Loucy (cell line): ENCODE measurements at regions not wholly inside any gene's neighbourhood (a gene's known extent, or its start where the extent isn't known, plus 50 kb on each side); places are given as distances from the start of the nearest gene placed in this dataset.

Source experiments
- H2AFZ ChIP-seq: fragments of 200-600 bp; sonication (generic); 2 replicates; pipeline ENCODE4 v1.6.0; 2016; ENCODE audit warnings: antibody characterized with exemption, mild to moderate bottlenecking, low read length, moderate library complexity
- H3F3A ChIP-seq: fragments of 200-600 bp; 2 replicates; pipeline ENCODE4 v1.6.0; 2016; ENCODE audit warnings: antibody characterized with exemption, low read depth, mild to moderate bottlenecking
- H3K27me3 ChIP-seq: fragments of 200-600 bp; sonication (generic); 2 replicates; pipeline ENCODE4 v1.6.1; 2014; ENCODE audit warnings: low read length, mild to moderate bottlenecking; ENCODE audit not compliant: insufficient read depth, poor library complexity, severe bottlenecking
- H3K36me3 ChIP-seq: fragments of 200-600 bp; sonication (generic); 2 replicates; pipeline ENCODE4 v1.6.1; 2016; ENCODE audit warnings: low read length; ENCODE audit not compliant: insufficient read depth
- H3K4me1 ChIP-seq: fragments of 200-600 bp; sonication (generic); 2 replicates; pipeline ENCODE4 v1.5.1; 2014; ENCODE audit warnings: low read length, mild to moderate bottlenecking; ENCODE audit not compliant: insufficient read depth, poor library complexity, severe bottlenecking
- H3K4me2 ChIP-seq: fragments of 200-600 bp; sonication (generic); 2 replicates; pipeline ENCODE4 v1.6.0; 2014; ENCODE audit warnings: antibody characterized with exemption, low read length, low read depth, mild to moderate bottlenecking; ENCODE audit not compliant: poor library complexity, severe bottlenecking
- H3K4me3 ChIP-seq: fragments of 200-600 bp; sonication (generic); 2 replicates; pipeline ENCODE4 v1.5.1; 2014; ENCODE audit warnings: low read length, mild to moderate bottlenecking, mixed read lengths; ENCODE audit not compliant: poor library complexity, severe bottlenecking
- H3K79me2 ChIP-seq: fragments of 200-600 bp; sonication (generic); 2 replicates; pipeline ENCODE4 v1.6.1; 2014; ENCODE audit warnings: low read length; ENCODE audit not compliant: insufficient read depth
- H3K9ac ChIP-seq: fragments of 200-600 bp; sonication (generic); 2 replicates; pipeline ENCODE4 v1.6.0; 2014; ENCODE audit warnings: mild to moderate bottlenecking, low read depth, low read length, moderate library complexity; ENCODE audit not compliant: poor library complexity, severe bottlenecking
- H3K9me2 ChIP-seq: fragments of 200-600 bp; sonication (generic); replicated peaks from 2 replicates; pipeline ENCODE4 v1.6.1; 2016; ENCODE audit warnings: low read depth, low read length, mixed read lengths
- H3K9me3 ChIP-seq: fragments of 200-600 bp; sonication (generic); 2 replicates; pipeline ENCODE4 v1.6.1; 2014; ENCODE audit warnings: mild to moderate bottlenecking, antibody characterized with exemption, low read length, low read depth; ENCODE audit not compliant: insufficient read depth
- H4K20me1 ChIP-seq: fragments of 200-600 bp; sonication (generic); 2 replicates; pipeline ENCODE4 v1.6.0; 2014; ENCODE audit warnings: antibody characterized with exemption, low read length, mild to moderate bottlenecking; ENCODE audit not compliant: insufficient read depth, poor library complexity, severe bottlenecking
- EZH2phosphoT487 ChIP-seq: fragments of 200-600 bp; IDR thresholded peaks from 2 replicates; pipeline ENCODE4 v1.6.1; 2018; ENCODE audit warnings: antibody characterized with exemption, mild to moderate bottlenecking, moderate library complexity, borderline replicate concordance
- TF ChIP-seq, protein P1 (sequence below): fragments of 200-600 bp; sonication (generic); conservative IDR thresholded peaks from 2 replicates; pipeline ENCODE4 v1.5.1; 2014; ENCODE audit warnings: mild to moderate bottlenecking, antibody characterized with exemption, low read length

DNA sequence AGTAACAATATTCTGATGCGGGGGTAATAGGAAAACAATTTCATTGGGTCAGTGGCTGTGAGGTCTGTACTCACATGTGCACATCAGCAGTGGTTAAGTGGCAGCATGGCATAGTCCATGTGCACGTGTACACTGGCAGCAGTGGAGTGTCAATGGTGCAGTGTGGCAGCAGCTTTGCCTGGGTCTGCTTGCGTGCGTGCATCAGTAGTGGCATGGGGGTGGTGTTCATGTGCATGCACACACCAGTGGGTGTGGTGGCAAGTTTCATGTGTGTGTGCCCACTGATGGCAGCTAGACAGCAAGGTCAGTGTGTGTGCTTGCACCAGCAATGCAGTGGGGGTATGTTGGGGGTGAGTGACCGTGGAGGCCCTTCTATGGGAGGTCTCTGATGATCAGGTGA is 581.6 kb upstream of the KLHL4 start:
- H2AFZ ChIP-seq: no peak overlapping the region
- H3K4me3 ChIP-seq: no peak overlapping the region
- H3K27me3 ChIP-seq: no peaks in the 10 kb centered on the region
- H4K20me1 ChIP-seq: no peaks in the 10 kb centered on the region
- H3K4me1 ChIP-seq: no peaks in the 10 kb centered on the region
- no peaks in the 10 kb centered on the region for H3K9me2 ChIP-seq
- H3K79me2 ChIP-seq: no peaks in the 10 kb centered on the region
- no peak overlapping the region for H3K9ac ChIP-seq
- TF ChIP-seq, protein P1, sequence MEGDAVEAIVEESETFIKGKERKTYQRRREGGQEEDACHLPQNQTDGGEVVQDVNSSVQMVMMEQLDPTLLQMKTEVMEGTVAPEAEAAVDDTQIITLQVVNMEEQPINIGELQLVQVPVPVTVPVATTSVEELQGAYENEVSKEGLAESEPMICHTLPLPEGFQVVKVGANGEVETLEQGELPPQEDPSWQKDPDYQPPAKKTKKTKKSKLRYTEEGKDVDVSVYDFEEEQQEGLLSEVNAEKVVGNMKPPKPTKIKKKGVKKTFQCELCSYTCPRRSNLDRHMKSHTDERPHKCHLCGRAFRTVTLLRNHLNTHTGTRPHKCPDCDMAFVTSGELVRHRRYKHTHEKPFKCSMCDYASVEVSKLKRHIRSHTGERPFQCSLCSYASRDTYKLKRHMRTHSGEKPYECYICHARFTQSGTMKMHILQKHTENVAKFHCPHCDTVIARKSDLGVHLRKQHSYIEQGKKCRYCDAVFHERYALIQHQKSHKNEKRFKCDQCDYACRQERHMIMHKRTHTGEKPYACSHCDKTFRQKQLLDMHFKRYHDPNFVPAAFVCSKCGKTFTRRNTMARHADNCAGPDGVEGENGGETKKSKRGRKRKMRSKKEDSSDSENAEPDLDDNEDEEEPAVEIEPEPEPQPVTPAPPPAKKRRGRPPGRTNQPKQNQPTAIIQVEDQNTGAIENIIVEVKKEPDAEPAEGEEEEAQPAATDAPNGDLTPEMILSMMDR: no peak
- no peak for TF ChIP-seq EZH2phosphoT487
- no peaks in the 10 kb centered on the region for H3K9me3 ChIP-seq
- H3K4me2 ChIP-seq: no peak overlapping the region
- H3F3A ChIP-seq: no peaks in the 10 kb centered on the region
- H3K36me3 ChIP-seq: no peaks in the 10 kb centered on the region

DNA sequence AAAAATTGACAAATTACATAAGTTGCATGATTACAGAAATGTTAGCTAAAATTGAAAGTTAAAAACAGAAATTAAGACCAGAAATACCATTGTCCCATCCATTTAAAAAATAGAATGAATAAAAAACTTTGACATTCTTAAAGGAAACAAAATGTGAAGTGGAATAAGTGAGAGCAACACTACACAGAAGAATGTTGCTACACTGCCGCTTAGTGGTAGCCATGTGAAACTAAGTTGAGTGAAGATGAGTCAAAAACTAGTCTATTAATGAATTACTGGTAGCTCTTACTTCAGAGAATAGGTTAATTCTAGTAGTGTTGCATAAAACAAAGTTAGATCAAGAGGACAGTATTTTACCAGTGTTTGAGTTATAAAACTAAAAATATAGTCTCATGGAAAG is 571.0 kb upstream of the KLHL4 start:
- Histone ChIP-seq H3K79me2 (no peaks in the 10 kb centered on the region), H3K36me3 (no peaks in the 10 kb centered on the region), H3K4me1 (no peaks in the 10 kb centered on the region), H3K9me3 (no peaks in the 10 kb centered on the region), H3K9ac (no peak overlapping the region), H3K9me2 (no peaks in the 10 kb centered on the region), H3K4me2 (no peak overlapping the region), H3K27me3 (no peaks in the 10 kb centered on the region), H3K4me3 (no peak overlapping the region), H3F3A (no peaks in the 10 kb centered on the region), H2AFZ (no peak overlapping the region), H4K20me1 (no peaks in the 10 kb centered on the region)
- TF ChIP-seq EZH2phosphoT487: no peak
- TF ChIP-seq, protein P1: peak; percentile 57

DNA sequence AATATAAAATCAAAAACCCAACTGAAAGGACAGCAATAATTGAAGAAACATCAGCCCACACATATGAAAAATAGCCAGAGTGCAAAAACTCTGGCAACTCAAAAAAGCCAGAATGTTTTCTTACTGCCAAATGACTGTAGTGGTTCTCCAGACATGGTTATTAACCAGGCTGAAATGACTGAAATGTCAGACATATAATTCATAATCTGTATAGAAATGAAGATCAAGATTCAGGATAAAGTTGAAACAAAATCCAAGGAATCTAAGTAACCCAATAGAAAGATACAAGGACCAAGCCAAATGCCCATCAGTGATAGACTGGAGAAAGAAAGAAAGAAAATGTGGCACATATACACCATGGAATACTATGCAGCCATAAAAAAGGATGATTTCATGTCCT is 553.3 kb upstream of the KLHL4 start:
- Histone ChIP-seq H3K4me2 (no peak overlapping the region), H2AFZ (no peak overlapping the region), H3K9me3 (no peaks in the 10 kb centered on the region), H3K27me3 (no peaks in the 10 kb centered on the region), H4K20me1 (no peaks in the 10 kb centered on the region), H3K36me3 (no peaks in the 10 kb centered on the region), H3K79me2 (no peaks in the 10 kb centered on the region), H3K4me1 (no peaks in the 10 kb centered on the region), H3K9ac (no peak overlapping the region), H3F3A (no peaks in the 10 kb centered on the region), H3K9me2 (no peaks in the 10 kb centered on the region), H3K4me3 (no peak overlapping the region)
- TF ChIP-seq, protein P1: no peak
- no peak for TF ChIP-seq EZH2phosphoT487
